ENCODE measurements at regions not wholly inside any gene's neighbourhood (a gene's known extent, or its start where the extent isn't known, plus 50 kb on each side); places are given as distances from the start of the nearest gene placed in this dataset.

- no peak for DNase-seq (ENCODE audit: low read depth in 1 of 2, low spot score in 1 of 2)
- H3K4me3 ChIP-seq (replicated peaks; ENCODE audit: insufficient read depth, low read length), result no peak overlapping the region
- no peaks in the 10 kb centered on the region for H3K27me3 ChIP-seq (ENCODE audit: insufficient read depth, poor library complexity, severe bottlenecking)
- H3K27ac ChIP-seq (replicated peaks), result no peak overlapping the region
- TF ChIP-seq SPI1 (IDR thresholded peaks at IDR 0.05; ENCODE audit: borderline replicate concordance, low read depth) (no peak), REST (IDR thresholded peaks at IDR 0.05; ENCODE audit: insufficient replicate concordance, low read depth) (no peak), CTCF (IDR thresholded peaks at IDR 0.05; ENCODE audit: insufficient read depth, low read length) (no peak), GABPA (IDR thresholded peaks at IDR 0.05; ENCODE audit: low read depth) (no peak), POLR2AphosphoS5 (IDR thresholded peaks at IDR 0.05; ENCODE audit: low read depth) (no peak)
Observed at GRCh38 chr12:92064422-92064821, 81.2 kb downstream of the BTG1 start.

GRCh38 chr12:92063641-92064040, 82.0 kb downstream of the BTG1 start:
- Histone ChIP-seq H3K27ac (replicated peaks) (no peak overlapping the region), H3K4me3 (replicated peaks; ENCODE audit: insufficient read depth, low read length) (no peak overlapping the region), H3K27me3 (ENCODE audit: insufficient read depth, poor library complexity, severe bottlenecking) (no peaks in the 10 kb centered on the region)
- DNase-seq (ENCODE audit: low read depth in 1 of 2, low spot score in 1 of 2), result no peak
- no peak for TF ChIP-seq REST (IDR thresholded peaks at IDR 0.05; ENCODE audit: insufficient replicate concordance, low read depth)
- TF ChIP-seq CTCF (IDR thresholded peaks at IDR 0.05; ENCODE audit: insufficient read depth, low read length), result no peak
- TF ChIP-seq GABPA (IDR thresholded peaks at IDR 0.05; ENCODE audit: low read depth), result no peak
- no peak for TF ChIP-seq SPI1 (IDR thresholded peaks at IDR 0.05; ENCODE audit: borderline replicate concordance, low read depth)
- no peak for TF ChIP-seq POLR2AphosphoS5 (IDR thresholded peaks at IDR 0.05; ENCODE audit: low read depth)

- Histone ChIP-seq H3K27ac (replicated peaks) (no peak overlapping the region; the same call in 1 of the 2 replicates), H3K27me3 (ENCODE audit: insufficient read depth, poor library complexity, severe bottlenecking) (no peaks in the 10 kb centered on the region), H3K4me3 (replicated peaks; ENCODE audit: insufficient read depth, low read length) (no peak overlapping the region)
- no peak for TF ChIP-seq POLR2AphosphoS5 (IDR thresholded peaks at IDR 0.05; ENCODE audit: low read depth)
- DNase-seq (ENCODE audit: low read depth in 1 of 2, low spot score in 1 of 2), result no peak
Observed at GRCh38 chr12:92062539-92063493, 82.8 kb downstream of the BTG1 start.

GRCh38 chr12:92061061-92061460, 84.6 kb downstream of the BTG1 start:
- Histone ChIP-seq H3K27me3 (ENCODE audit: insufficient read depth, poor library complexity, severe bottlenecking) (no peaks in the 10 kb centered on the region), H3K27ac (replicated peaks) (no peak overlapping the region), H3K4me3 (replicated peaks; ENCODE audit: insufficient read depth, low read length) (no peak overlapping the region)
- TF ChIP-seq POLR2AphosphoS5 (IDR thresholded peaks at IDR 0.05; ENCODE audit: low read depth) (no peak), CTCF (IDR thresholded peaks at IDR 0.05; ENCODE audit: insufficient read depth, low read length) (no peak), GABPA (IDR thresholded peaks at IDR 0.05; ENCODE audit: low read depth) (no peak), SPI1 (IDR thresholded peaks at IDR 0.05; ENCODE audit: borderline replicate concordance, low read depth) (no peak)
- peak in 1 of 2 experiments; percentile 14 for DNase-seq (ENCODE audit: low read depth in 1 of 2, low spot score in 1 of 2)
